Thymus (tissue), 11 donors: ENCODE measurements at regions not wholly inside any gene's neighbourhood (a gene's known extent, or its start where the extent isn't known, plus 50 kb on each side); places are given as distances from the start of the nearest gene placed in this dataset.

Source experiments
- DNase-seq, 9 donors: peaks; one replicate each; pipeline ENCODE4 v3.0.0-alpha.2; 2013; ENCODE audit warnings: low spot score in 9 of 9, low read depth in 6 of 9, missing footprints in 1 of 9
- H3K27ac ChIP-seq, 2 donors: one replicate each; pipeline ENCODE4 v1.5.1; 2013; ENCODE audit warnings: control low read depth in 1 of 2, low read depth in 1 of 2, low read length in 1 of 2, mild to moderate bottlenecking in 1 of 2, moderate library complexity in 1 of 2
- H3K27me3 ChIP-seq, 2 donors: one replicate each; pipeline ENCODE4 v1.5.1; 2013; ENCODE audit warnings: low read length in 1 of 2; ENCODE audit not compliant: control insufficient read depth in 2 of 2, insufficient read depth in 1 of 2
- H3K36me3 ChIP-seq, 2 donors: one replicate each; pipeline ENCODE4 v1.5.1; 2013; ENCODE audit warnings: low read length in 1 of 2, mild to moderate bottlenecking in 1 of 2, moderate library complexity in 1 of 2; ENCODE audit not compliant: control insufficient read depth in 2 of 2, insufficient read depth in 2 of 2
- H3K4me1 ChIP-seq, 2 donors: one replicate each; pipeline ENCODE4 v1.5.1; 2013; ENCODE audit warnings: low read length in 2 of 2; ENCODE audit not compliant: control insufficient read depth in 2 of 2, insufficient read depth in 2 of 2
- H3K4me3 ChIP-seq, 2 donors: one replicate each; pipeline ENCODE4 v1.5.1; 2013; ENCODE audit warnings: low read length in 2 of 2, control low read depth in 1 of 2, mild to moderate bottlenecking in 1 of 2
- H3K9me3 ChIP-seq, 2 donors: one replicate each; pipeline ENCODE4 v1.5.1; 2013; ENCODE audit warnings: low read length in 1 of 2, mild to moderate bottlenecking in 1 of 2; ENCODE audit not compliant: control insufficient read depth in 2 of 2, insufficient read depth in 1 of 2
- WGBS: extraction: QIAGEN DNeasy Blood & Tissue Kit; methylation state at CpG from one replicate; pipeline ENCODE4 v1.1.7; 2013; 5-methylcytosine and 5-hydroxymethylcytosine counted together
- donor health status: healthy.

- H3K9me3 ChIP-seq, result peaks cover 0 to 5% of the 10 kb centered on the region in 2 donors
- no peaks in the 10 kb centered on the region for H3K4me1 ChIP-seq
- no peak overlapping the region for H3K27ac ChIP-seq
- H3K36me3 ChIP-seq, result no peaks in the 10 kb centered on the region
- no peak overlapping the region for H3K4me3 ChIP-seq
- DNase-seq, result no peak
- no peaks in the 10 kb centered on the region for H3K27me3 ChIP-seq
- WGBS, result 95% methylated on average over 10 of the region's 10 CpGs
These were observed 404.6 kb upstream of the IRAK1BP1 start for GRCh38 chr6:78462728-78463127.

DNA sequence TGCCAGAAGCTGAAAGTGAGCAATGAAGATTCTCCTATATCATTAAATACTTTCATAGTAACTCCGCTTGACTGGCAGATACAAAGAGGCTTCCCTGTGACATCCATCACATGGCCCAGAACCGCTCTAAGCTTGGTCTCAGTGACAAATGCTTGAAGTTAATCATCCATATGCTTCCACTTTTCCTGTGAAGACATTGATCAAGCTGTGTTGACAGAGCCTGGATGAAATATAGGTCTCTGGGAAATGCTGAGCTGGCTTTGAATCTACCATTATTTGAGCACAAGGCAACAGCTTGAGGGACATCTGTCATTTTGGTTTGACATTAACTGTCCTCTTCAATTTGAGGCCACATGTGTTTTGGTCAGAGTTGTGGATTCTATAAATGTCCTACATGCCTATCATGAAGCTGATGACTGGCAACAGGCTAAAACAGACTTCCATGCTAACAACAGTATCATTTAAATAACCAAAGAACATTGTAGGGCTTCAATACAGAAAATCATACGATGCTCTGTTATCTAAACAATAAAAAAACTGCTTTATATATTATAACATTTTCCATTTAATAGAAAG is 402.2 kb upstream of the IRAK1BP1 start:
- no peaks in the 10 kb centered on the region for H3K27me3 ChIP-seq
- no peaks in the 10 kb centered on the region for H3K36me3 ChIP-seq
- H3K4me3 ChIP-seq, result no peak overlapping the region
- WGBS, result 75% methylated on average over 3 of the region's 3 CpGs
- H3K4me1 ChIP-seq, result no peaks in the 10 kb centered on the region
- no peak for DNase-seq
- peaks cover 0 to 5% of the 10 kb centered on the region in 2 donors for H3K9me3 ChIP-seq
- no peak overlapping the region for H3K27ac ChIP-seq

GRCh38 chr6:78476561-78476960 is 390.8 kb upstream of the IRAK1BP1 start:
- no peak for DNase-seq
- Histone ChIP-seq H3K27ac (no peak overlapping the region), H3K4me1 (no peaks in the 10 kb centered on the region), H3K4me3 (no peak overlapping the region), H3K9me3 (peaks cover 0 to 3% of the 10 kb centered on the region in 2 donors), H3K36me3 (no peaks in the 10 kb centered on the region), H3K27me3 (no peaks in the 10 kb centered on the region)

DNA sequence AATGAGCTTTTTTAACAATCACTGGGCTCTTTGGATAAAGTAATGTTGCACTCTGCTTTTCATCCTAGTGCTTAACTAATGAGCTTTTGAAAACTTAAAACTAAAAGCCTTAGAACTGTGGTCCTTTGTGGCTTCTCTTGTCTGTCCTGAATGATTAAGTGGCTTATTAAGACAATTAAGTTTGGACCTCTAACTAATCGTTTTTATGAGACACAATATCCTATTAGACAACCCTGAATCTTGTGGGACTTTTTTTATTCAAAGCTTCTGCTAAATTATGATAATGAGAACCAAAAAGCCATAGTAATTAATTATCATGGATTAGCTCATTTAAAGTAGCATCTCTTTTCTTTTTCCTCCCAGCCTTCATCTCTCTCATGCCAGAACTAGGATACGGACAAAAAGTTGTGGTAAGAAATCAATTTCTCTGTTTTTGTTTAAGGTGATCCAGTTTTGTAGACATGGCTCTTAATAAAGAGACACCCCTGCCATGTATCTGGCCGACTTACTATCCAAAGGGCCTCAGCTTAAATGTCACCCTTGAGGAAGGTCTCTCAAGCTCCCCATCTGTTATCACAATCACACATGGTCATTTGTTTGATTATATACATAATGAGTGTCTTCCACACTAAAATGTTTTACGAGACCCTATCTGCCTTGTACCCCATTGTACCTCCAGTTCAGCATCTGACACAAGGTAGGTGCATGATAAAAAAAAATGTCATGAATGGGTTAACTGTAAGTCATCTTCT is 384.4 kb upstream of the IRAK1BP1 start:
- no peaks in the 10 kb centered on the region for H3K4me1 ChIP-seq
- WGBS, result 87% methylated on average over 4 of the region's 4 CpGs
- DNase-seq, result no peak
- H3K9me3 ChIP-seq, result peaks cover 0 to 3% of the 10 kb centered on the region in 2 donors
- H3K27me3 ChIP-seq, result no peaks in the 10 kb centered on the region
- no peaks in the 10 kb centered on the region for H3K36me3 ChIP-seq
- H3K4me3 ChIP-seq, result no peak overlapping the region
- H3K27ac ChIP-seq, result no peak overlapping the region

DNA sequence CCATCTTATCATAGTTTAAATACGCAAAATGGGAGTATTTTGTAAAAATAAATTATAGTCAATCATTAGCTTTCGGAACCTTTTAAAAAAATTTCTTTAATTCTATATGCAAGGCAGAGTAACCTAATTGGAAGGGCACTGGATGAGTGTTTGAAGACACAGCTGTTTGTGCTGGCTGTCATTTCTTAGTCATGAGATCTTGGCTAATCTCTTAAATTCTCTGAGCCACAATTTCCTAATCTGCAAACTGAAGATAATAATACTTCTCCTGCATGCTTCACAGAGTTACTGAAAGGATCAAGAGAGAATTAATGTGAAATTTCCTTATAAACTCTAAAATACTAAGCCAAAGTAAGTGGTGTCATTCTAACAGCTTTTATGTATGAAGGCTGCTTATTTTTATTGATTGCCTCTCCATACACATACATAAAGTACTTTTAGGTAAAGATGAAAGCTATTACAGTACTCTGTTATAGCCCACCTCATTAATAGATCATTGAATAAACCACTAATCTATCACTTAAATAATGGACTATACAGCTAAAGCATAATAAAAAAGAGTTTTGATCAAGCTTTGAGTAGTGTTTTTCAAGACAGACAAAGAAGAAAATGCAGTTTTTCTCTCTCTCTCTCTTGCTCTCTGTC is 383.7 kb upstream of the IRAK1BP1 start:
- Histone ChIP-seq H3K4me1 (no peaks in the 10 kb centered on the region), H3K4me3 (no peak overlapping the region), H3K27me3 (no peaks in the 10 kb centered on the region), H3K36me3 (no peaks in the 10 kb centered on the region), H3K27ac (no peak overlapping the region), H3K9me3 (peaks cover 0 to 3% of the 10 kb centered on the region in 2 donors)
- DNase-seq, result no peak
- 93% methylated on average over 2 of the region's 2 CpGs for WGBS

DNA sequence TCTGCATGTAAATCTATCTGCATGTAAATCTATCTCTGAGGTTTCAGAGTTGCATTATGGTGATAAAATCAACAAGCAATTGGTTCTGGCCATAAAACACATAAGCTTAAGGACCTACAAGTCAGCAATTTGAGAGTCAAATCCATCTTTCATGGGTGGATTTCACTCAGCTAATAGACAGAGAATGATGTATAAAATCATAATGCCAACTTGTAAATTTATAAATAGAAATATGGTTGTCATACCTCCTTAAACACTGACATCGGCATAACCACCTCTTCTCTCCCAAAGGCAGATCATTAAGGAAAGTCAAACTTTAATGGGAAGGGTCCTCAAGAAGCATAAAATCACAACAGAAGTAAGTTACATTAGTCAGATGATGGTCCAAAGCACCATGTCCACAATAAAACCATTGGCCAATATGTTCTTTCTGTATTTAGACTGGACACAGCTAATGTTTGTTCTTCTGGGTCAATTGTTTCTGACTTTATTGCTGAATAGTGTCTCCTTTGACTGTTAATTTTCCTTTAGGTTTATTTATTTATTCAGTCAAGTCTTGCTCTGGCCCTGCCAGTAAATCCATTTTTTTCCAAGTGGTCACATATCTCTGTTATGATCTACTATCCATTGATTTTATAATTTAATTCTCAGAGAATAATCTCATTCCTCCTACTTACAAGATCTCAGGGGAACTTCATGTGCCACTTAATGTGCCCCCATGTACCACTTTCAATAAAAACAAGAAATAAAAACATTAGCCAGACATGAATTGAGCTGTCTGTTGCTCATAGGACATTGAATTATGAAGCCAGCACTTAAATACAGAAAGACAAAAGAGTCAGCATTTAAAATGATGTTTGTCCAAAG is 382.9 kb upstream of the IRAK1BP1 start:
- DNase-seq, result no peak
- Histone ChIP-seq H3K36me3 (no peaks in the 10 kb centered on the region), H3K27ac (no peak overlapping the region), H3K4me3 (no peak overlapping the region), H3K27me3 (no peaks in the 10 kb centered on the region), H3K9me3 (peaks cover 0 to 3% of the 10 kb centered on the region in 2 donors), H3K4me1 (no peaks in the 10 kb centered on the region)
- 97% methylated on average over 1 of the region's 1 CpG for whole genome bisulfite sequencing

- Histone ChIP-seq H3K36me3 (no peaks in the 10 kb centered on the region), H3K27me3 (no peaks in the 10 kb centered on the region), H3K9me3 (no peaks in the 10 kb centered on the region), H3K27ac (no peak overlapping the region), H3K4me3 (no peak overlapping the region), H3K4me1 (no peaks in the 10 kb centered on the region)
- DNase-seq, result no peak
- WGBS, result 37% methylated on average over 1 of the region's 1 CpG
These were observed 379.9 kb upstream of the IRAK1BP1 start for GRCh38 chr6:78487401-78487800.

DNA sequence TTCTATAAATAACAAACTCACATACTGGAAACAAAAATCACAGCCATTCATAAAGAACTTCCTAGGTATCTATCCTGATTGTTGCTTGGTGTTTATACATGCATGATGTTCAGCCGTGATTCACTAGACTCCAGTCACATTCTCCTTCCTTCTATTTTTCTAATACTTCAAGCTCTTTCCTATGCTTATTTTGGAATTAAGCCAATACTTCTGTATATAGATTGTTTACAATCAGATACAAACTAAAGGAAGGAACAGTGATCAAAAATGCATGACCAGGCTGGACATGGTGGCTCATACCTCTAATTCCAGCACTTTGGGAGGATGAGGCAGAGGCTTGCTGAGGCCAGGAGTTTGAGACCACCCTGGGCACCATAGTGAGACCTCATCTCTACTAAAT is 377.5 kb upstream of the IRAK1BP1 start:
- Histone ChIP-seq H3K4me3 (no peak overlapping the region), H3K36me3 (no peaks in the 10 kb centered on the region), H3K27me3 (no peaks in the 10 kb centered on the region), H3K4me1 (no peaks in the 10 kb centered on the region), H3K9me3 (no peaks in the 10 kb centered on the region), H3K27ac (no peak overlapping the region)
- no peak for DNase-seq
- WGBS, result 69% methylated on average over 1 of the region's 1 CpG
